ENCODE measurements at regions not wholly inside any gene's neighbourhood (a gene's known extent, or its start where the extent isn't known, plus 50 kb on each side); places are given as distances from the start of the nearest gene placed in this dataset.

DNA sequence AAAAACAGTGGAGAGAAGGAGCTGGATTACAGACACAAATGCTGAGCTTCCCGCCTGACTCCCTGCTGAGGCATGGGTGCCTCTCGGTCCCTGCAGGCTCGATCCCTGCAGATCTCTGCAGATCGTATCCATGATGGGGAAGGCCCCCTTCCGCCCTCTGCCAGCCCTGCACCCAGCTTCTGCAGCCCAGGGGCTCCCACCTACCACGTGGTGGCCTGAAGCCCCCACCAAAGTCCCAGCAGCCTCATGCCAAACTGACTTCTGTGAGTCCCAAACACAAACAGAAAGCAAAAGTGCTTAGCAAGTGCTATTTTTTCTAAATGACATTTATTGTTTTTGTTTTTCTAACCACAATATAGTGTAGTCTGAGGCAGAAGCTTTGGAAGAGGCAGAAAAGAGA is 127.1 kb upstream of the CHST15 start:
- TF ChIP-seq, protein P1, sequence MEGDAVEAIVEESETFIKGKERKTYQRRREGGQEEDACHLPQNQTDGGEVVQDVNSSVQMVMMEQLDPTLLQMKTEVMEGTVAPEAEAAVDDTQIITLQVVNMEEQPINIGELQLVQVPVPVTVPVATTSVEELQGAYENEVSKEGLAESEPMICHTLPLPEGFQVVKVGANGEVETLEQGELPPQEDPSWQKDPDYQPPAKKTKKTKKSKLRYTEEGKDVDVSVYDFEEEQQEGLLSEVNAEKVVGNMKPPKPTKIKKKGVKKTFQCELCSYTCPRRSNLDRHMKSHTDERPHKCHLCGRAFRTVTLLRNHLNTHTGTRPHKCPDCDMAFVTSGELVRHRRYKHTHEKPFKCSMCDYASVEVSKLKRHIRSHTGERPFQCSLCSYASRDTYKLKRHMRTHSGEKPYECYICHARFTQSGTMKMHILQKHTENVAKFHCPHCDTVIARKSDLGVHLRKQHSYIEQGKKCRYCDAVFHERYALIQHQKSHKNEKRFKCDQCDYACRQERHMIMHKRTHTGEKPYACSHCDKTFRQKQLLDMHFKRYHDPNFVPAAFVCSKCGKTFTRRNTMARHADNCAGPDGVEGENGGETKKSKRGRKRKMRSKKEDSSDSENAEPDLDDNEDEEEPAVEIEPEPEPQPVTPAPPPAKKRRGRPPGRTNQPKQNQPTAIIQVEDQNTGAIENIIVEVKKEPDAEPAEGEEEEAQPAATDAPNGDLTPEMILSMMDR (conservative IDR thresholded peaks at IDR 0.05; ENCODE audit: low read length): no peak
- BruUV-seq (replicated peaks): no TSS peak
- no peaks in the 10 kb centered on the region for H3K79me2 ChIP-seq (ENCODE audit: insufficient read depth, low read depth, low read length)
- intact Hi-C loops (cut with micrococcal nuclease; ENCODE audit: unreplicated experiment): loop anchor here (10.0 kb wide), 2 partner anchors 116 to 226 kb away; no protein-coding TSS in a partner anchor
- no peak overlapping the region for H2AFZ ChIP-seq (ENCODE audit: low read length)
- no peaks in the 10 kb centered on the region for H3K9me3 ChIP-seq (ENCODE audit: low read length)
- ChIA-PET CTCF (ENCODE audit: unreplicated experiment) (no interaction called here), POLR2A (interaction anchor here (0.6 to 0.7 kb wide), 3 partner anchors 205 to 798 kb away, joined by 3 to 5 read pairs (median 4); no protein-coding TSS in a partner anchor)
- H4K20me1 ChIP-seq (ENCODE audit: insufficient read depth, low read length): no peaks in the 10 kb centered on the region
- no peak overlapping the region for H3K27ac ChIP-seq (ENCODE audit: low read depth, low read length, poor library complexity, severe bottlenecking)
- no peaks in the 10 kb centered on the region for H3K9me2 ChIP-seq (ENCODE audit: insufficient read depth, low read length)
- H3K4me1 ChIP-seq (ENCODE audit: insufficient read depth, low read length, poor library complexity, severe bottlenecking): peaks cover 25% of the 10 kb centered on the region
- H3K36me3 ChIP-seq (ENCODE audit: insufficient read depth, low read length): no peaks in the 10 kb centered on the region
- H3K4me3 ChIP-seq (ENCODE audit: low read depth, low read length, poor library complexity, severe bottlenecking): no peak overlapping the region
- H3K4me2 ChIP-seq (ENCODE audit: low read length): no peak overlapping the region
- DNase-seq (ENCODE audit: low spot score): no peak

DNA sequence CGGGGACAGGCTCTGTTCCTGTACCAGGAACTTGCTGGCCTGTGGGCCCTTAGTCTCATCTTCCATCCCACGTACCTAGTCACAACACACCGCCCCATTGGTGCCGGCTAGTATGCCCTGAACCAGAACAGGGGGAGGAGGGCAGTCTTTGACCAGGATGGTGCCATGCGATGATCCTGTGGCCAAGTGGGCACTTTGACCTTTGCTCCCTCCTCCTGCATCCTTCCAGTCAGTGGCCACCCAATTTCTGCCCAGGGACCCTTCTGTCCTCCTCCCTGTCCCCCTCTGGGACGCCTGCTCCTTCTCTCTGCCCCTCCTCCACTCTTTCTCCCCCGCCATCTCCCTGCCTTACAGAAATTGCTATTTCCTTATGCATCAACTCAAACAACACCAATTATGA is 126.3 kb upstream of the CHST15 start:
- Histone ChIP-seq H3K27ac (ENCODE audit: low read depth, low read length, poor library complexity, severe bottlenecking) (no peak overlapping the region), H4K20me1 (ENCODE audit: insufficient read depth, low read length) (no peaks in the 10 kb centered on the region), H3K79me2 (ENCODE audit: insufficient read depth, low read depth, low read length) (no peaks in the 10 kb centered on the region), H3K9me3 (ENCODE audit: low read length) (no peaks in the 10 kb centered on the region), H3K36me3 (ENCODE audit: insufficient read depth, low read length) (no peaks in the 10 kb centered on the region), H3K4me3 (ENCODE audit: low read depth, low read length, poor library complexity, severe bottlenecking) (no peak overlapping the region), H3K9me2 (ENCODE audit: insufficient read depth, low read length) (no peaks in the 10 kb centered on the region), H3K4me1 (ENCODE audit: insufficient read depth, low read length, poor library complexity, severe bottlenecking) (peaks cover 25% of the 10 kb centered on the region), H3K4me2 (ENCODE audit: low read length) (no peak overlapping the region), H2AFZ (ENCODE audit: low read length) (no peak overlapping the region)
- ChIA-PET CTCF (ENCODE audit: unreplicated experiment) (no interaction called here), POLR2A (interaction anchor here (1.6 kb wide), 1 partner anchor 11 kb away, joined by 4 read pairs; no protein-coding TSS in a partner anchor)
- intact Hi-C loops (cut with micrococcal nuclease; ENCODE audit: unreplicated experiment): loop anchor here (10.0 kb wide), 2 partner anchors 115 to 225 kb away; no protein-coding TSS in a partner anchor
- DNase-seq (ENCODE audit: low spot score): no peak
- TF ChIP-seq, protein P1 (conservative IDR thresholded peaks at IDR 0.05; ENCODE audit: low read length): no peak
- BruUV-seq (replicated peaks): no TSS peak

DNA sequence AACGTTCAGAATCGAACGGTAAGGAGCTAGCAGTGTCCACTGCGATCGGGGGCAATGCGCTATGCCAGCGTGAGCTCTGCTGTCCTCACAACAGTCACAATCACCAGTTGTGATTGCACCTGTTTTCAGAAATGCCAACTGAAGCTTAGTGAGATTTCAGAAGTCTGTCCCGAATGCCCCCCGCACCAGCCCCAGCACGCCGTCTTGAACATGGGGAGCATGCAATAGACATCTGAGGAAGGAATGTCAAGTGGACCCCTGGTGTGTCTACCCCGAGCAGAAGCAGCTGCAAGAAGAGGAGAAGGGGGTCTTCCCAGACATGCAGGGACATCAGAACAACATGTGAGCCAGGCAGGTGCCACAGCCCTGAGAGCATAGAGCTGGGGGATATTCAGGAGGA is 125.7 kb upstream of the CHST15 start:
- no peaks in the 10 kb centered on the region for H4K20me1 ChIP-seq (ENCODE audit: insufficient read depth, low read length)
- H2AFZ ChIP-seq (ENCODE audit: low read length): no peak overlapping the region
- H3K4me3 ChIP-seq (ENCODE audit: low read depth, low read length, poor library complexity, severe bottlenecking): no peak overlapping the region
- no peak for DNase-seq (ENCODE audit: low spot score)
- no peak overlapping the region for H3K27ac ChIP-seq (ENCODE audit: low read depth, low read length, poor library complexity, severe bottlenecking)
- CTCF ChIA-PET (ENCODE audit: unreplicated experiment): no interaction called here
- TF ChIP-seq, protein P1 (conservative IDR thresholded peaks at IDR 0.05; ENCODE audit: low read length): no peak
- no peak for TF ChIP-seq EZH2phosphoT487 (IDR thresholded peaks at IDR 0.05; ENCODE audit: borderline replicate concordance, low read depth, low read length)
- POLR2A ChIA-PET: interaction anchor here (1.6 kb wide), 1 partner anchor 11 kb away, joined by 4 read pairs; no protein-coding TSS in a partner anchor
- peaks cover 25% of the 10 kb centered on the region for H3K4me1 ChIP-seq (ENCODE audit: insufficient read depth, low read length, poor library complexity, severe bottlenecking)
- intact Hi-C loops (cut with micrococcal nuclease; ENCODE audit: unreplicated experiment): no loop called here
- no peaks in the 10 kb centered on the region for H3K9me2 ChIP-seq (ENCODE audit: insufficient read depth, low read length)
- no TSS peak for BruUV-seq (replicated peaks)
- H3K79me2 ChIP-seq (ENCODE audit: insufficient read depth, low read depth, low read length): no peaks in the 10 kb centered on the region
- no peaks in the 10 kb centered on the region for H3K9me3 ChIP-seq (ENCODE audit: low read length)
- H3K4me2 ChIP-seq (ENCODE audit: low read length): no peak overlapping the region
- no peaks in the 10 kb centered on the region for H3K36me3 ChIP-seq (ENCODE audit: insufficient read depth, low read length)
